CD1c-positive myeloid dendritic cell (primary cell): ENCODE measurements at regions not wholly inside any gene's neighbourhood (a gene's known extent, or its start where the extent isn't known, plus 50 kb on each side); places are given as distances from the start of the nearest gene placed in this dataset.
A peak's percentile ranks its signal among the peaks of the same experiment; 100 is the strongest.
"Not testable (repeated sequence)": the region's sequence is repeated elsewhere in the genome, so short reads cannot be mapped to it uniquely, and the experiment has no call there.

Experiments used
- DNase-seq: peaks from one replicate; pipeline ENCODE4 v3.0.0-alpha.2; 2016; ENCODE audit errors: extremely low spot score

GRCh38 chr6:14290772-14291330 is 173.3 kb downstream of the CD83 start:
- no peak for DNase-seq

- no peak for DNase-seq
Observed at GRCh38 chr6:14291331-14291730, 173.8 kb downstream of the CD83 start.

GRCh38 chr6:14292119-14292518 is 174.5 kb downstream of the CD83 start:
- no peak for DNase-seq

- no peak for DNase-seq
Observed at GRCh38 chr6:14294270-14294951, 176.8 kb downstream of the CD83 start.

GRCh38 chr6:14296698-14297097 is 179.1 kb downstream of the CD83 start:
- not testable (repeated sequence) for DNase-seq

- DNase-seq = not testable (repeated sequence)
Observed at GRCh38 chr6:14297118-14297517, 179.5 kb downstream of the CD83 start.

- DNase-seq = not testable (repeated sequence)
Observed at GRCh38 chr6:14300189-14300588, 182.6 kb downstream of the CD83 start.

GRCh38 chr6:14300721-14301120 is 183.1 kb downstream of the CD83 start:
- DNase-seq = not testable (repeated sequence)

- not testable (repeated sequence) for DNase-seq
Observed at GRCh38 chr6:14301477-14301876, 183.9 kb downstream of the CD83 start.

- no peak for DNase-seq
Observed at GRCh38 chr6:14305131-14305530, 187.6 kb downstream of the CD83 start.

- no peak for DNase-seq
Observed at GRCh38 chr6:14305624-14306023, 188.1 kb downstream of the CD83 start.

GRCh38 chr6:14306151-14306906 is 188.8 kb downstream of the CD83 start:
- no peak for DNase-seq

GRCh38 chr6:14309516-14309915 is 191.9 kb downstream of the CD83 start:
- no peak for DNase-seq

GRCh38 chr6:14309951-14310445 is 192.4 kb downstream of the CD83 start:
- DNase-seq = no peak

- peak; percentile 40 for DNase-seq
Observed at GRCh38 chr6:14310960-14311359, 193.4 kb downstream of the CD83 start.

- peak; percentile 54 for DNase-seq
Observed at GRCh38 chr6:14312587-14312986, 195.0 kb downstream of the CD83 start.

GRCh38 chr6:14313248-14313647 is 195.7 kb downstream of the CD83 start:
- DNase-seq = peak; percentile 34

- no peak for DNase-seq
Observed at GRCh38 chr6:14315353-14315752, 197.8 kb downstream of the CD83 start.

- no peak for DNase-seq
Observed at GRCh38 chr6:14316651-14317386, 199.2 kb downstream of the CD83 start.

- no peak for DNase-seq
Observed at GRCh38 chr6:14317387-14317970, 199.9 kb downstream of the CD83 start.

GRCh38 chr6:14320332-14320731 is 202.8 kb downstream of the CD83 start:
- no peak for DNase-seq
